SKM-1 (cell line): ENCODE measurements at regions not wholly inside any gene's neighbourhood (a gene's known extent, or its start where the extent isn't known, plus 50 kb on each side); places are given as distances from the start of the nearest gene placed in this dataset.

Source experiments
- DNase-seq: peaks from one replicate; lab custom pipeline; 2025; ENCODE audit not compliant: unreplicated experiment; lab: John Stamatoyannopoulos, UW

DNA sequence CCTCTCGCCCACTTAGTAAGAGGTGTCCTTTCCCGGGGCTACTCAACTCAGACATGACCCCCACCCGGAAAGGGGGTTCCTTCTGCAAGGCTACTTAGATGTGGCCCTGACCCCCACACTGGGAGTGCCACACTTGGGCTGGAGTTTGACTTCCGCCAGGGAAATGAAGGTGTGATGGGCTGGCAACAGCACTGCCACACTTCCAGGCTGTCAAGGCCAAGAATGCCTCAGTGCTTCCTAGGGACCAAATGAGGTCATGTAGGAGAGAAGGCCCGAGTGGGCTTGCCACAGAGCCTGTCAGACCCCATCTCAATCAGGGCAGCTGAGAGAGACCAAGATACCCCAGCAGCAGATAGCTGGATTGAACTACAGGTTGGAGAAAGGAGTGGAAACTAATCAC is 55.5 kb downstream of the DRD1 start:
- no peak for DNase-seq

DNA sequence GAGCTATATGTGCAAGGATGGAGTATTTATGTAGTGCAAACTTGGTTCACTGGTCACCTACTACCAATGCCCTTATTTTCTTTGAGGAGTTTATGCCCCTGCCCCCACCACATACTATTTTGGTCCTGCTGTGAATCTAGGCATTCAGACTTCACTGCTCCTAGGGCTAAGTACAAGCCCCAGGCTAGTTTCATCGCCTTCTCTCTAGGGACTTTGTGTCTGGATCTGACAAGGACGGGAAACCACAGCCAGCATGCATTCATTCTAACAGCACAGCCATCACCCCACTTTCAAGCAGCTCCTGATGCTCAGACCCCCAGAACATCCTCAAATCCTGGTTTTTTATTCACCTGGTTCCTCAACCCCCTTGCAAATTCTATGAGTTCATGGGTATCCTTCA is 56.8 kb downstream of the DRD1 start:
- no peak for DNase-seq

- DNase-seq: no peak
These were observed 57.5 kb downstream of the DRD1 start for GRCh38 chr5:175386526-175386925.

DNA sequence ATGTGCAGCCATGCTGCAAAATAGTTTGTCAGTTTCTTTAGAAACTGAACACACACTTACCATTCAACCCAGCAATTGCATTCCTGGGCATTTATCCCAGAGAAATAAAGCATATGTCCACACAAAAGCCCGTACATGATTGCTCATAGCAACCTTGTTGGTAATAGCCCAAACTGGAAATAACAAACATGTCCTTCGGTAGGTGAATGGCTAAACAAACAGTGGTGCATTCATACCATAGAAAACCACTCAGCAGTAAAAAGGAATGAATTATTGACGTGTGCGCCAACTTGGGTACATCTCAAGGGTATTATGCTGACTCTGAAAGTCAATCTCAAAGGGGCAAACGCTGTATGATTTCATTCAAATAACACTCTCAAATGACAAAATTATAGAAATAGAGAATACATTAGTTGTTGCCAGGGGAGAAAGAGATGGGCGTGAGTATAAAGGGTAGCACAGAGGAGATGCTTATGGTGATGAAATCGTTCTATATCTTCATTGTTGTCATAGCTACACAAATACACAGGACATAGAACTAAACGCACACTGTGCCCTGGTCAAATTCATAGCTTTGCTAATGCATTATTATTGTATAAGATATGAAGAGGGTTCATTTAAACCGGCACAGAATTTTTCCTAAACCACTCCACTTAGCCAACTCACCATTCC is 58.2 kb downstream of the DRD1 start:
- no peak for DNase-seq

DNA sequence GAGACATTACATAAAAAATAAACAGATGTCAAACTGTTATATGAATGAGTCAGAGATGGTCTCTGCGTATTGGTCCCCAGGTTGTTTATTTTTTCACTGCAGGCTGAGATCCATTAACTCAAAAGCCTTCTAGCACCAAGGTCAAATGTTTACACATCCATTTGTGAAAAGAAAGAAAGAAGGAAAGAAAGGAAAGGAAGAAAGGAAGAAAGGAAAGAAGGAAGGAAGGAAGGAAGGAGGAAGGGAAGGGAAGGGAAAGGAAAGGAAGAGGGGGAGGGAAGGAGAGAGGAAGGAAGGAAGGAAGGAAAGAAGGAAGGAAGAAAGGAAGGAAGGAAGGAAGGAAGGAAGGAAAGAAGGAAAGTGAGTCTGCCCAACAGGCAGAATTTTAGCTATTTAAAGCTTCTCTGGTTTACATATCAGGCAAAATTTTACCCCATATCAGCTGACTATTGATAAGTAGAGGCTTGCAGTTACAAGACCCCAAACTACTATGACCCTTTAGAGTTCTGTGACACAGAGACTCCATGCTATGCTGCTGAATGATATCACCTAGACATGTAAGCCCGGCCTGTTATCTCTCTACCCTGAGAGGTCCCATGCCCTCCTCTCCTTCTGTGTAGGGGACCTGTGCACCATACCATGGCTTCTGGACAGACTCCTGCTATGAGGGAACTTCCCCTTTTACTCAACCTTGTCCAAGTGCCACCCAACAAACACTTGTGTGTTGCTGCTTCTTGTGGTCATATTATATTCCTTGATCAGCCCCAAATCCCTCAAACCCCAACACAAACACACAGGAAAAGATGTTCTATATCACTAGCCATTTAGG is 59.0 kb downstream of the DRD1 start:
- DNase-seq: no peak

GRCh38 chr5:175383350-175383749 is 60.6 kb downstream of the DRD1 start:
- DNase-seq: no peak

DNA sequence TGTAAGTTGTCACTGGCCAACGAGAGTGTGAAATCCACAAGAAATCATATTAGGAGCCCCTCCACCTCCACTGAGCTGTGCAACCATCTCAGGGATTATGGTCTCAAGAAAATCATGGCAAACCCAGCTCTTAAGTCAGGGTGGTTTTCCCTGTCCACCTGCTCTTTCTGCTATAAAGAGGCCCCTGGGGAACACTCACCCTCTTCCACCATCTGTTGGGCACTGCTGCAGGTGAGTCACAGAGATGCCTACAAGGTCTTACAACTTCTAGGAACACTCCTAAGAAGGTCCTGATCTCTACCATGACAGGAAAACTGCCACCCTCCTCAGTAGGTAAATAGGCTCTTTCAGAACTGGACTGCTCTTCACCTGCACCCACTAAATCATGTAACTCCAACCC is 61.8 kb downstream of the DRD1 start:
- DNase-seq: no peak

DNA sequence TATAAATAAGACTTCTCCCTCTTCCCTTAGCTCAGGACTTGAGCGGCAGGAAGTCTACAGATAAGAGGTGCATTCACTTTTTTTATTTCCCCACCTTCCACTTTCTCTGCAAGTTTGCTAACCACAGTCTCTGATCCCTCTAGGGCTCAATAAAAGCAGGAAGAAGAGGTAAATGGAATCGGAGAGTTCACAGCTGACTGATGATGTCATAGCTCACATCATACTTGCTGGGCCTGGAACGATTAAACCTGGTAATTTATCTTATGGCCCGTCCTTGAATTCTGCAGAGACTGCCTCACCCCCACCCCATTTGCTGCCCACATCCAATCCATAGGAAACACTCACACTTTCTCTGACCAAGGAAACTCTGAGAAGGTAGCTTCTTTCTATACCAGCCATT is 62.9 kb downstream of the DRD1 start:
- no peak for DNase-seq

GRCh38 chr5:175380701-175381100 is 63.3 kb downstream of the DRD1 start:
- no peak for DNase-seq

- no peak for DNase-seq
These were observed 64.1 kb downstream of the DRD1 start for GRCh38 chr5:175379867-175380266.

- DNase-seq: no peak
These were observed 65.4 kb downstream of the DRD1 start for GRCh38 chr5:175378444-175379028.

DNA sequence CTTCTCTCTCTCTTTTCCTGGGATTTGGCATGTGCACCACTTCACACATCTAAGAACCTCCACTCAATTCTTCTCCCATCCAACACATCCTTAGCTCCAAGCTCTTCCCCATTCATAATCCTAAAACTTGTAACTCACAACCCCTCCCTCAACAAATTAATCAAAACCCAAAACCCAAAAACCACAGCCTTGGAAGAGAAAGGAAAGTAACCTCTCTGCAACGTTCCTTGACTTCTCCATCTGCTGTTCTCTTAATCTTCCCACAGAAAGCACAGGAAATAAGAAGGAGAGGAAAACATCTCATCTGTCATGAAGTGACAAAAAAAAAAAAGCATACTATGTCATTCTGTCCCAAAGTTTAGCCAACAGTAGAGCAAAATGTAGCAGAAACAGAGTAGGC is 66.2 kb downstream of the DRD1 start:
- no peak for DNase-seq

DNA sequence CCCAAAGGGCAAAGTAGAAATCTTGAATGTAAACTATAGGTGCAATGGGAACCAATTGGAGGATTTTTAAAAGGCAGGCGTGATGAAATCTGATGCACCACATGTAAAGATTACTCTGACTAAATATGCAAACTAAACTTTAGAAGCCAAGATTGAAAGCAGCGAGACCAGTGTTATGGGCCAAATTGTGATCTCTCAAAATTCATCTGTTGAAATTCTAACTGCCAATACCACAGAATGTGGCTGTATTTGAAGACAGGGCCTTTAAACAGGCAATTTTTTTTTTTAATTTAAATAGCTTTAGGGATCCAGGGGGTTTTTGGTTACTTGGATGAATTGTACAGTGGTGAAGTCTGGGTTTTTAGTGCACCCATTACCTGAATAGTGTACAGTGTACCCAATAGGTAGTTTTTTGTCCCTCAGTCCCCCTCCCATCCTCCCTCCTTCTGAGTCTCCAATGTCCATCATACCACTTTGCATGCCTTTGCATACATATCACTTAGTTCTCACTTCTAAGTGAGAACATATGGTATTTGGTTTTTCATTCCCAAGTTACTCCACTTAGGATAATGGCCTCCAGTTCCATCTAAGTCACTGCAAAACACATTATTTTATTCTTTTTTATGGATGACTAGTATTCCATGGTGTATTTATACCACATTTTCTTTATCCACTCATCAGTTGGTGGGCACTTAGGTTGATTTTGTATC is 69.7 kb downstream of the DRD1 start:
- no peak for DNase-seq

DNA sequence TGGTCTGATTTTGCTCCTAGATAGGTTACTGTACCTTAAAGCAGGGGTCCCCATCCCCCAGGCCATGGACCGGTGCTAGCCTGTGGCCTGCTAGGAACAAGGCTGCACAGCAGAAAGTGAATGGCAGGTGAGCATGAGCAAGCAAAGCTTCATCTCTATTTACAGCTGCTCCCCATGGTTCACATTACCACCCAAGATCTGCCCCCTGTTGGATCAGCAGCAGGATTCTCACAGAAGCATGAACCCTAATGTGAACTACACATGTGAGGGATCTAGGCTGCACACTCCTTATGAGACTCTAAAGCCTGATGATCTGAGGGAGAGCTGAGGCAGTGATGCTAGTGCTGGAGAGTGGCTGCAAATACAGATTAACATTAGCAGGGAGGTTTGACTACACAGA is 78.1 kb downstream of the DRD1 start:
- DNase-seq: no peak

- no peak for DNase-seq
These were observed 80.7 kb downstream of the DRD1 start for GRCh38 chr5:175363300-175363699.

GRCh38 chr5:175357995-175358394 is 86.0 kb downstream of the DRD1 start:
- DNase-seq: no peak

GRCh38 chr5:175356428-175356827 is 87.6 kb downstream of the DRD1 start:
- DNase-seq: no peak

- no peak for DNase-seq
These were observed 89.0 kb downstream of the DRD1 start for GRCh38 chr5:175354964-175355363.

- no peak for DNase-seq
These were observed 90.1 kb downstream of the DRD1 start for GRCh38 chr5:175353926-175354325.

DNA sequence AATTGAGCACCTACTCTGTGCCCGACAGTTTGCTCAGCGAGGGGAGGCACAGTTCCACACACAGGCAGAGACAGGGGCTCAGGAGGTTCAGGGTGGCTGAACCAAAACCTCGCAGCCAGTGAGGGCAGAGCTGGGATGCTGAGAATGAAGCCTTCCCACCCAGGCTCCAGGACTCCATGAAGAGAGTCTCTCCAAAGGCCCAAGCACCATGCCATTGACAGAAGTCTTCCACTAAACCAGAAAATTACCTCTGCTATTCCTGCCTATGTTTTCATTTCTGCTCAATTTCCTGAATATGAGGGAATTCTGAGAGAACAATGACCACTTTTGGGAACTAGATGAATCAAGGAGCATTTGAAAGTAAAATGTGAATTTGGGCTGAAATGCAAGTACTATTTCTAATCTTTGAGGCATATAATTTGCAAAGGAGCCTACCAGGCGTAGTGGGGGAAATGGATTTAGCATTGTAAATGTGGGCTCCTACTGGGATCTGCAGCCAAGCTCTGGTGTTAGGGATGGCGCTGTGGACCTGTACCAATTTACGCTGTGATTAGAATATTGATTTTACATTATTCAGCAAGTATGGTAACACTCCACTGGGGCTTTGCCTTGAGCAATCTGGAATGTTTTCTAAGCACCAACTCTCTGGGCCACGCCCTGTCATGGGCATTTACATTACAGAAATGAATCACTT is 91.9 kb downstream of the DRD1 start:
- DNase-seq: no peak

DNA sequence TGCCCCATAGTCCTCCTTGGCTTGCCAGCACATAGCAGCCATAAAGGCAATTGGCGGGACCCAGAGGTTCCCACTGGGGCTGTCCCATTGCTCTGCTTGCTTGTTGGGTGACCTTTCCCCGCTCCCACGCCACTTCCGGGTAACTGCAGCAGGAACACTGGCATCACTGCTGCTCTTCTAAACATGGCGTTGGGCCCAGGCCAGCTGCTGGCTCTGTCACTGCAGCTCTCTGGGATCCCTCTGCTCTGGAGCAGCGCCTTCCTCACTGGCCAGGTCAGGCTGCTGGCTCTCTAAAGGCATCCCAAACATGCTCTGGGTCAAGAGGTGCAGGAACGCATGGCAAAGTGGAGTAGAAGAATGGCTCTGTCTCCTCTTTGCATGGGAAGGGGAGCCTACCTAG is 92.9 kb downstream of the DRD1 start:
- DNase-seq: no peak
